T-helper 1 cell treated with Interleukin-12 subunit alpha and Interleukin-12 subunit beta and Interleukin-4 antibody, amounts not matched to agents 30 ng/mL and 1 ng/mL, for 36 hours (primary cell): ENCODE measurements at regions not wholly inside any gene's neighbourhood (a gene's known extent, or its start where the extent isn't known, plus 50 kb on each side); places are given as distances from the start of the nearest gene placed in this dataset.

Source experiments
- intact Hi-C: fragments of 100-400 bp; cut with micrococcal nuclease; formaldehyde crosslinking; loops from one replicate; pipeline ENCODE4 v1.15.1; 2024

- intact Hi-C loops = no loop called here
Observed at GRCh38 chr22:22392131-22392530, 116.4 kb downstream of the ZNF280B start.

GRCh38 chr22:22394591-22394990, 114.0 kb downstream of the ZNF280B start:
- intact Hi-C loops = no loop called here

GRCh38 chr22:22395245-22395644, 113.3 kb downstream of the ZNF280B start:
- intact Hi-C loops = no loop called here

GRCh38 chr22:22396741-22397291, 111.7 kb downstream of the ZNF280B start:
- intact Hi-C loops = loop anchor here (1.0 kb wide), 1 partner anchor 48 kb away; no protein-coding TSS in a partner anchor

- intact Hi-C loops = loop anchor here (1.0 kb wide), 1 partner anchor 48 kb away; no protein-coding TSS in a partner anchor
Observed at GRCh38 chr22:22397292-22397870, 111.2 kb downstream of the ZNF280B start.

- intact Hi-C loops = loop anchor here (1.0 kb wide), 1 partner anchor 49 kb away; no protein-coding TSS in a partner anchor
Observed at GRCh38 chr22:22397875-22398524, 110.5 kb downstream of the ZNF280B start.

GRCh38 chr22:22398530-22399327, 109.8 kb downstream of the ZNF280B start:
- intact Hi-C loops = no loop called here

- intact Hi-C loops = no loop called here
Observed at GRCh38 chr22:22400099-22400498, 108.4 kb downstream of the ZNF280B start.

GRCh38 chr22:22400964-22401363, 107.6 kb downstream of the ZNF280B start:
- intact Hi-C loops = no loop called here

- intact Hi-C loops = no loop called here
Observed at GRCh38 chr22:22401381-22401780, 107.2 kb downstream of the ZNF280B start.

GRCh38 chr22:22403306-22403705, 105.2 kb downstream of the ZNF280B start:
- intact Hi-C loops = no loop called here

GRCh38 chr22:22403771-22404170, 104.8 kb downstream of the ZNF280B start:
- intact Hi-C loops = no loop called here

GRCh38 chr22:22404598-22405284, 103.8 kb downstream of the ZNF280B start:
- intact Hi-C loops = no loop called here

- intact Hi-C loops = no loop called here
Observed at GRCh38 chr22:22406445-22407027, 102.0 kb downstream of the ZNF280B start.

GRCh38 chr22:22407061-22407460, 101.5 kb downstream of the ZNF280B start:
- intact Hi-C loops = no loop called here

GRCh38 chr22:22408269-22408668, 100.3 kb downstream of the ZNF280B start:
- intact Hi-C loops = no loop called here

- intact Hi-C loops = no loop called here
Observed at GRCh38 chr22:22408731-22409696, 99.5 kb downstream of the ZNF280B start.

GRCh38 chr22:22410121-22410520, 98.4 kb downstream of the ZNF280B start:
- intact Hi-C loops = no loop called here

GRCh38 chr22:22410677-22411076, 97.9 kb downstream of the ZNF280B start:
- intact Hi-C loops = no loop called here

GRCh38 chr22:22414266-22414665, 94.3 kb downstream of the ZNF280B start:
- intact Hi-C loops = no loop called here
